ENCODE measurements at regions not wholly inside any gene's neighbourhood (a gene's known extent, or its start where the extent isn't known, plus 50 kb on each side); places are given as distances from the start of the nearest gene placed in this dataset.

DNA sequence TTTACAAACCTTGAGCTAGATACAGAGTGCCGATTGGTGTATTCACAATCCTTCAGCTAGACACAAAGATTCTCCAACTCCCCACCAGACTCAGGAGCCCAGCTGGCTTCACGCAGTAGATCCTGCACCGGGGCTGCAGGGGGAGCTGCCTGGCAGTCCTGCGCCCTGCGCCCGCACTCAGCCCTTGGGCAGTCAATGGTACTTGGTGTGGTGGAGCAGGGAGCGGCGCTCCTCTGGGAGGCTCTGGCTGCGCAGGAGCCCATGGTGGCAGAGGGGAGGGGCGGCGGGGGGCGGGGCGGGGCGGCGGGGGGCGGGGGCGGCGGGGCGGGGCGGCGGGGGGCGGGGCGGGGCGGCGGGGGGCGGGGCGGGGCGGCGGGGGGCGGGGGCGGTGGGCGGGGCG lies 923.4 kb downstream of the SOCS6 start:
- no peak for ATAC-seq

DNA sequence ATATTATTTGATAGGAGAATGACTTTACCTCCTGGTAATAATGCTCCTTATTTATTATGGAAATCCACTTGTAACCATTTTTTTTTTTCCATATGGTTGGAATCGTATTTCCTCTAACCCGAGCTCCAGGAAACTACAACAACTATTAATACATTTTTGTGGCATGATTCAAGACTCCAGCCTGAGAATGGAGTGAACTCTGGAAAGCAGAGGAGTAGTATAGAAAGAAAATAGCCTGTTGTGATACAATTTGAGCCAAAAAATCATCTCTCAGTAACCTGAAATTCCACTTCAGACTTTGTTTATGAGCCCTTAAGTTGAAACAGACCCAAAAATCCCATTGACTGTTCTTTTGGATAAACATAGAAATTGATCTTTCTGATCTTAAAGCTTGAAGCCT lies 921.1 kb downstream of the SOCS6 start:
- ATAC-seq = no peak

DNA sequence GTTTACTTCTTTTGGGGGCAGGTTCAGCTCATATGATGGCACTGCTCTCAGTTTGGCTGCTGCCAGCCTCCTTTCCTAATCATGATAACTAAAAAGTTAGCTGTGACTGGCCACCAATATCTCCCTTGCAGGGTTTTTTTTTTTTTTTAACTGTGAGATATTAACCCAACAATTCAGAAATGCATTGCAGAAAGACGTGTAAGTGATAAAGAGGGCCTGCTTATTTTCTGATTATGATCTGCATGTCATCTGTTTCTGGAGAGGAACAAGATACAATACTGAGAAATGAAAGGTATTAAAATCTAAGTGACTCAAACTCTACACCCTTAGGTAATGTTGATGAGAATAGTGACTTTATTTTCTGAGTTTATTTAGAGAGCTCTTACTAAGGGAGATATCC lies 905.6 kb downstream of the SOCS6 start:
- ATAC-seq = no peak

DNA sequence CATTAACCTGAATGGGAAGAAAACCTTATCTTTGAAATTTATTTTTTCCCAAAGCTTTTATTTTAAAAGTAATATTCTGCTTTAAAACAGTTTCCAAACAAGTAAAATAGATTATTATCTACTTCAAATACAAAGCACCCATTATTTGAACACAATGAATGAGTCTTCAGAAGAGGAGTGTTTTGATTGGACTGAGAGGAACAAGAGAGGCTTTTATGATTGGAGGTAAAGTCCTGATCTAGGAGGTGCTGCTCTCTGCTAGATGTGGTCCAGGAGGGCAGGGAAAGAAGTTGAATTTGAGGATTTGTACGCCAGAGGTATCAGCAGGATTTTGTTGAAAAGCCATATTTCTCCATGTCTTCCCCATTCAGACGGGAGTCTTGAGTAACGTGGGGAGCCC lies 900.7 kb downstream of the SOCS6 start:
- ATAC-seq = no peak

DNA sequence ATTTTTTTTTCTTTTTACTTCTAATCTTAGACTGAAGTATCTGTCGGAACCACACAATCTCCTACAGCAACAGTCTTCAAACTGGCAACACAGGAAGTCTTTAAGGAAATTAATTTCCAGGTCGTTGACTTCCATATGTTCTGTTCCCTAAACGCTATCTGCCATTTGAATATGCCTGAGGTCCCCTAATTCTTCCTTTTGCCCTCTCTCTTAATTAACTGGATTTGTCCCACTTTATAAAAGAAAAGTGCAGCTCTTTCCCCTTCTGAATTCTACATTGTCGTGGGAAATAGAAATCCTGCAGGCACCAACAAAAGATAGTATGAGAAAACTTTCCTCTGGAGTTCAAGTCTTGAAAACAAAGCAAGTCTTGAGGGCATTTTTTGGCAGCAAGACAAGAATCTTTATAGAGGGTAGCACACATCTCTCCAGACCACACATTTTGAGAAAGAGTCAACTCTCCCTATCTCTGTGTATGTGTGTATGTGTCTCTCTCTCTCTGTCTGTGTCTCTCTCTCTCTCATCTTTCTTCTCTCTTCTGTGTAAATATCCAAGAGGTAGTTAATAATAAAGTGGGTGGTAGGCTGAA lies 879.8 kb downstream of the SOCS6 start:
- ATAC-seq = no peak

DNA sequence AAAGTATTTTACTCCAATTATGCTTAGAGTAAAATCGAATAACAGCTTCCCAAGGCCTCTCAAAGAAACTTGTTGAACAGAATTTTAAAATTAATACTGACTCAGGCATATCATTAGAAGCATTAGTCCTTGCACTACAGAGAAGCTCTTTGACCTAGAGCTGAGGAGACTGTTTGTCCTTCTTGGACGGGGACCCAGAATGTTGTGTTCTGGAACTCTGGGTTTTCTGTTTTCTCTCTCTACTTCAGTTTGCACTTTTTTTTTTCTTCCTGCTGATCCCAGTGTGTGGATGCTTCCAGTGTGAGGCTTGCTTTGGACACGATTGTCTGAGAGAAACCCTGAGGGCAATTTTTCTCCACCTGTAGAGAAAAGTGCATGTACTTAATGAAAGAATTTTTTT lies 847.6 kb downstream of the SOCS6 start:
- ATAC-seq = no peak

DNA sequence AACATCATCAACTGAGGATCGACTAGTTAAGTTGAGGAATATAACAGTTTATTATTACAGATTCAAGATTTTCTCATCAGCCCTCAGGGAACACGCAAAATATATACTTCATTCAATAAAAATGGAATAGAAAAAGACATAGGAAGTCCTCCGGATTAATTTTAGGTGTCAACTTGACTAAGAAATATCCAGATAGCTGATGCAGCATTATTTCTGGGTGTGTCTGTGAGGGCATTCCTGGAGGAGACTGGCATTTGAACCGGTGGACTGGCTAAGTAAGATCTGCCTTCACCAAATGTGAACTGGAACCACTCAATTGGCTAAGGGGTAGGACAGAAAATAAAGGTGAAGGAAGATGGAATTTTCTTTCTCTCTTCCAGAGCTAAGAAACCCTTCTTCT lies 845.3 kb downstream of the SOCS6 start:
- ATAC-seq = no peak

DNA sequence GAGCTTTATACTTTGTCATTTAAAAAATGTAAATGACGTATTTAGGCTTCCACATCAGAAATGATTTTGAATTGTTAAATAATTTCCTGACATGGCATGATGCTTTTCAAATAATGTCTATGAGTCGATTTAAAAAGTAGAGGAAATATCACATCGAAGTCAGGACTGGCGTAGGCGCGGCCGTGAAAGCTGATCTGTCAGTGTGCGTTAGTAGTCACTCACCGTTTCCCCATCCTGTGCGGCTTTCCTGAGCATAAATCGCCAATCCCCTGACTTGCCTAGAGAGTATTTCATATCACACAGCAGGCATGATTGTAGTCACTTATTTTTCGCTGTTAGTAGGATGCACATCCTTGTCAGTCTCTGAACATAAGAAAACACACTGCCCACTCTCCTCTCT lies 843.1 kb downstream of the SOCS6 start:
- ATAC-seq = no peak

DNA sequence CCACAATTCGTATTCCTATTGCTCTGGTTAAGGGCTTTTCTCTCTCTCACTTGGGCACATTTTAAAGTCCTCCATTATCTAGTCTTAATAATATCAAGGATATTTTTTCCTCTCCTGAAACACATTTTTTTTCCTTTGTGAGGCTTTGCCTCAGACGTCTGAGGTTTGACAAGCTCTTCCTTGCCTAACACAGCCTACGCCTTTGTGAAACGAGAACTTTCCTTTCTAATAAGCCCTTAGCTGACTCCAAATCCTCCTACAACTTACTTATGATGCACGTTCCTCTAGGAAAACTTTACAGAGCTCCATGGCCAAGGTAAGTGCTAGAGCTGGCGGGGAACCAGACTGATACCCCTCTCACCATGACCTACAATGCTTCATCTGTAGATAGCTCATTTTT lies 841.5 kb downstream of the SOCS6 start:
- no peak for ATAC-seq

DNA sequence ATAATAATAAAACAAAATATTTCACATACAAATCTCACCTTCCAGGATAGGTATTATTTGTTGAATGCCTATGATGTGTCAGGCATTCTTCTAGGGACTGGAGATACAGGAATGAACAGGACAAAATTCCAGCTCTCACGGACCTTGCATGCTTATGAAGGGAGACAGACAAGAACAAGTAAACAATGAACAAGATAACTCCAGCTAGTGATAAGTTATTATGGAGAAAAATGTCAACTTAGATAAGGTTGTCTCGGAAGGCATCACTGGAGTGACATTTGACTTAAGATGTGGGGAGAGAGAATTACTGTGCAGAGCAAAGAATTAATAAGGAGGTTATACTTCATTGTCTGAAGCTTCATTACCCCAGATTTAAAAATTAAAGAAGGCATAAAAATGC lies 836.7 kb downstream of the SOCS6 start:
- ATAC-seq = no peak

DNA sequence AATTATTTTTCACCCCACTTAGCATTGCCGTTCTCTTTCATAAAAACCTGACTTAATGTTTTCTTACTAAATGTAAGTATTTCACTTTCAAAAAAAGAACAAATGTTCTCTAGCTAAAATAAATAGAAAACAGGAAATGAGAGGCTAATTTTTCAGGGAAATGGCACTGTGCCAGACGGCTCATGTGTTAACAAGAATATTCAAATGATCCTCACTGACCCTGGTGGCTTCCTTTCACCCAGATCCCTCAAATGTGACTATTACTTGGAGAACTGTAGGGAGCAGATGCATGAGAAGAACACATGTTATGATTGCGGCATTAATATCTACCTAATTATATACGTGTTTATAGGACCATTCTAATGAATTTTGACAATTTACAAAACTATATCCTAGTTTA lies 827.7 kb downstream of the SOCS6 start:
- no peak for ATAC-seq

DNA sequence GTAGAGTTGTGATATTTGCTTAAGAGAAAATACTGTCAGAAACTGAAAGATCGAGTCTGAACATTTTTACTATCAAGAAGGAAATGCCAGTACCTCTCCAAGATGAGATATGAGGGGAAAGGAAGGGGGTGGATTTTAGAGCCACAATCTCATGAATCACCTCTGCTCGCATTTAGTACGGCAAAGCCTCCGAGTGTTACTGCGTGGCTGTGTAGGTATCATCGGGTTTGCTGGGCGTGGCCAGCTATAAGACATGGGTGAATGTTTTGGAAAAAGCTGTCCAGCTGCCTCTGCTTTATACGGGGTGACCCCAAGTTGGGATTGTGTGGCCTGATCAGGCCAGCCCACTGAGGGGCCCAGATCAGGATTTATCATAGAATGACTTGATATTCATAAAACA lies 826.4 kb downstream of the SOCS6 start:
- no peak for ATAC-seq

DNA sequence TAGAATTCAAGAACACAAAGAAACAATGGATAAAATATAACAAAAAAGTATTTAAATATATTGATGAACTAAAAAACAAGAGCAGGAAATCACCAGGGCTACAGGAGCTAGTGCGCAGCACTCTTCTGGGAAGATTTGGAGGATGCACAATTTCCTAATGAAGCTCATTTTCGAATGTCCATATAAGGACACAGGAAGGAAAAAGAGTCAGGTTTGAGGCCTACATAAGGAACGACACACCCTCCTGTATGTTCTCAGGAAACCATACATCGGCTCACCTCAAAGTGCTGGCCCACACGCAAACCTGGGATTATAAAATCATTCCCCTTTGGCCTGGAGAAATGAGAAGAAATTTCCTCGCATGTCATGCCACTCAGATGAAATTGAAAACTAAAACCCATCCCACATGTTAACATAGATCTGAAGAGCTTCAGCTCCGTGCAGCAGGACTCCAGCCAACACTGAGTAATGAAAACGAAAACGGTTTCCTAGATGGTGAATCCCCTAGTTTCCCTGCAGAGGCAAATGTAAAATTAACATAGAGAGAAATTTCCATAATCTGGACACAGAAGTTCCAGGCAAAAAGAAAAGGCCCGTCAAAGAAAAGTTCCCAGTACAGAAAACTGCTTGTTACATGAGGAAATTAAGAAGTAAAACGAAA lies 825.8 kb downstream of the SOCS6 start:
- ATAC-seq = no peak

DNA sequence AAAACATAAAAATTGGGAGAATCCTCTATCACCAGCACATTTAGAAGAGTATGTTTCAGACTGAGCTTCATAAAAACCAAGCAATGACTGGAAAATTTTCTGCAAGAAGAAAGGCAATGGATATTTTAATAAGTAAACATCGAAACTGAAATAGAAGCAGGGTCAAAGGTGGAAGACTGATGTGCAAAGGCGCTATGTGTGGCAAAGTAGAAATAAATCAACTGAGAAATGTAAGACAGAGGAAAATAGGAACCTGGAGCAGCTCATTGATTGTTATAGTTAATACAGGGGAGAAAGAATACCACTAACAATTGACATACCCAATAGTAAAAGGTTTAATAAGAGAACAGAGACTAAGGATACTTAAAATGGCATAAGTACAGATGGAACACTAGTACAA lies 818.4 kb downstream of the SOCS6 start:
- ATAC-seq = no peak

DNA sequence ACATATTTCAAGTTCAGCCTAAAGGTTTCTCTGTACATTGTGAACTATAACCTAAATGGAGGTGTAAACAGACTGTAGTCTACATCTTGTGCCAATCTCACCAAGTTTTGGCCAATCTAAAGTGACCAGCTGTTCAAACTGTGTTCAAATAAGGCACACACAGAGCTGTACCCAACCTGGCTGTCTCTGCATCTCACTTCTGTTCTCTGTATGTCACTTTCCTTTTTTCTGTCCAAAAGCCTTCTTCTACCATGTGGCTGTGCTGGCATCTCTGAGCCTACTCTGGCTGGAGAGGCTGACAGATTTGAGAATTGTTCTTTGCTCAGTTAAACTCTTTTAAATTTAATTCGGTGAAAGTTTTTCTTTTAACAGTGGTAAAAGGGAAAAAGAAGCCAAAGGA lies 817.9 kb downstream of the SOCS6 start:
- no peak for ATAC-seq

DNA sequence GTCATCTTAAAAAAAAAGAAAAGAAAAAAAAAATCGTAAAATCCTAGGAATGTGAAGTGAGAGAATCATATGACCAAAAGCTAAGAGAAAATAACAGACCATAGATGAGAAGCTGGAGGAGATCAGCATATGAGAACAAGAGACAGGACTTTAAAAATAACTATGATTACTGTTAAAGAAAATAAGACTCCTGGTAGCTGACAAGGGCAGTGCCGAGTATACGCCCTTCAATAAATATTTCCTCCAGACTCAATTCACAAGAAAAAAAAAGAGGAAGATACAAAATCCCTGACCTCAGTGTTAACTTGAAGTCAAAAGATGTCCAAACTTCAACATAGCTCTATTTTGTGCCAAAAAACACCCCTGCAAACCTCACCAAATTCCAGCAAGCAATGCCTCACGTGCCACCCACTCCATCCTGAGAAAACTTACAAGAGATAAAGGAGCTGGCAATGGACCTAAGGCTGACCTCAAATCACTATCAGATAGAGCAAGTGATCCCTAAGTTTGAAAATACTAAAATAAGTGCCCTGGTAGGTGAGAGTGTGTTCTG lies 817.2 kb downstream of the SOCS6 start:
- no peak for ATAC-seq

DNA sequence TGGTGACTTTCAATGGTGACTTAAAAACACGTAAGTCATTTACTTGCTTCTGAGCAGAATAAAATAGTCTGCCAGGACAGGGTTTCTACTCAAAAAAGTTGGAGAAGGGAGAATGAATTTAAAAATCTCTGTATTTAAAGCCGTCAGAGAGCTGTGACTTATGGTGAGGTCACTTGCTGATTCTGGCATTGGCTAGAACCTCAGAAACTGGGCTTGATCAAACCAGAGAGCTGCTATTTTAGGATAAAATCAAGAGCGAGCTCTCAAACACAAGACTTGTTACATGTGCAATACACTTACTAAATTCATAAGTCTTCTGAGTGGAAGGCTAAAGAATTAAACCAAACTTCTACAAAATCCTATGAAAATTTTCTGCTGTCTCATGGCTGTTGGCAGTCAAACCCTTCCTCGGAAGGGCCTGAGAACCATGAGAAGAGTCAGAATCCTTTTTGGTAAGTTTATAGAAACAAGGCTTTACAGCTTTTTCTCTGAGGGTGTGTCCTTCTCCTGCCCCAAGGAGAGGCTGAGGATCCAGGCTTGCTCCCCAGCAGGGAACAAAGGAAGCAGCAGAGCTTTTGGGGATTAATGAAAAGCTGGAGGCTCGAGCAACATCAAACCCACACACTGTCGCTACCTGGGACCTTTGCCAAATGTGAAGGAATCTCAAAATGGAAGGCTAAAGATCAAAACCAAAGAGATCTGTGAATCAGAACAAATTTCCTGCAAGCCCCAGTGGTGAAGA lies 816.4 kb downstream of the SOCS6 start:
- ATAC-seq = no peak

DNA sequence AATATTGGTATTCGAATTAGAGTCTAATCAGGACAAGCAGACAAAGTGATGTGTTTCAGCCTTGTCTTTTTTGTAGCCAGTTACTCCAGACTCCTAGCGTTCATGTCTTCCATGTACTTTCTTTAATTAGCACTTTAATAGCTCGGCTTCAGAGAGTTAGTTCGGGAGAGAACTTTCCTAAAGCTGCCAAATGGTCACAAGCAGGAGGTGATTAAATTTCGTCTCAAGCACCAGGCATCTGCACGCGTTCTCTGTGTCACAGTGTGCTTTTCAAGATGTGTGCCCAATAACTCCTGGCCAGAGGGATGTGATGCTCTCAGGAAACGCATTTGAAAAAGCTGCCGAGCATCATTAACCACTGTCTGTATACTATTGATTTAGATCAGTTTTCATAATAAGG lies 790.8 kb downstream of the SOCS6 start:
- ATAC-seq = no peak

DNA sequence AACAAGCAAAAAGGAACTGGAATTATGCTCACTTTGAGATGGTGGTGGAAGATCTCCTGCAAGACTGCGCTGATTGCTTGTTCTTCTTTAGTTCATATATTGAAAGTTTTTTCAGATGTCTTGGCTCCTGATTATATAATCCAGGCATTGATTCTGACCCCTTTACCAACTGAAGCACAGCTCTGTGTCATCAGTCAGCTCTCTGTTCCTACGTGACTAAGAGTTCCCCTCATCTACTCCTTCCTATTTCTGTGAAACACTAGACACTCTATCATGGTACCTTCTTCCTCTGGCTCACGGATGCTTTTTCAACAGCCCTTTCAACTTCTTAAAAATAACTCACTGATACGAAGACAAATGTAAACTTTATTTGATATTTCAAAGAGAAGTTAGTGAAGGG lies 788.6 kb downstream of the SOCS6 start:
- ATAC-seq = no peak

DNA sequence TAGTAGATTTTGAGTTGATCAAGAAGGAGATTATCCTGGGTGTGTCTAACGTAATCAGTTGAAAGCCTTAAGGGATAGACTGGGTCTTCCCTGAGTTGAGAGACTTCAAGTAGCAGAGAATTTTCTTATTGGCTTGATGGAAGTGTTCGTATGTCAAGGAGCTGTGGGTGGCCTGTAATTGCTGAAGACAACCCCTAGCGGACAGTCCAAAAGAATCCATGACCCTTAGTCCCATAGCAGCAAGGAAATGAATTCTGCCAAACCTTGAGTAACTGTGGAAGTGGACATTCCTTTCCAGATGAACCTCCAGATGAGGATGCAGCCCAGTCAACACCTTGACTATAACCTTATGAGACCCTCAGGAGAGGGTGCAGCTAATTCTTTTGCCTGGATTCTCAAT lies 786.3 kb downstream of the SOCS6 start:
- no peak for ATAC-seq

DNA sequence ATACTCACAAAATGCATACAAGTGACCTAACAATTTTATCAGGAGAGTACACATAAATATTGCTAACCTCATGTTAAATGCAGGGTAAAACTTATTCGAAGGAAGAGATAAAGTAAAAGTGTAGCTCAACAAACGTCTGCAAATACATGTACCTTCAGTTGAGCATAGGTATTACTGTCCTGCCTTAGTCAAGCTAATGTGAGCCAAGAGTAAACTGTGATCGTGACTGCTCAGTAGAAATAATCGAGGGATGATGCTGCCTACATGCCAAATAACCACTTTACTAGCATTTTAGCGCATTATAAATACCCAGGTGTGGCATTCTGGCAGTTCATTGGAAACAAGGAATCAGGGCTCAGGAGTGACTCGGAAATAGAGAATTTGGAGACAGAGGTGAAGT lies 779.5 kb downstream of the SOCS6 start:
- no peak for ATAC-seq

DNA sequence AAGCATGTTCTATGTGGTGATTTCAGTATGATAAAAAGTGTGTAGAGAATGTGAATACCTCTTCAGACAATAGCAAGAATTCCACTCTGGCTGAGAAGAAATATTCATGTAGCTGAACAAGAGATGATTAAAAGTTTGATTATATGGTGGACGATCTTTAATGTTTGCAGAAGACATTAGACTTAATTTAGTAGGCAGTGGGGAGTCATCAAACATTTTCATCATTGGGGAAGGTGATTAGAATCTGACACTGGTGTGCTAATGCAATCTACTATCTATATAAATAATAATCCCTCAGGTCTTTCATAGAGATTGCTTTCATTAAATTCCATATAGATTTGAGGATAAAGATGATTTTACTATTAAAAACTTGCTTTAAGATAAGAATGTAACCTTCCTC lies 761.0 kb downstream of the SOCS6 start:
- ATAC-seq = no peak

DNA sequence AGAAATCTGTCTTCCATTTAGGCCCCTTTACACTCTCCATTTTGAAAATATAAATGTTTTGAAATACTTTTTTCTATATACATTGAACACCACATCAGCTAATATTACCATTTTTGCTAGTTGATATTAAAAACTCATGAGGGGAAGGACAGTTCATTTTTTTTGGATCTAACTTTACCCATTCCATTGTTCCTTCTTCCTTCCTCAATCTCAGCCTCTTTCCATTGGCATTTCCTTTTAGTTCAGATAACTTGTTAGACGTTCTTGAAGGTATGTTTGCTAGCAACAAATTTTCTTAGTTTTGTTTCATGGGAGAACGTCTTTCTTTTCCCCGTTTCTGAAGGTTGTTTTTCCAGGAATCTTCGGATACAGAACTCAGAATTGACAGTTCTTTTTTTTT lies 759.0 kb downstream of the SOCS6 start:
- no peak for ATAC-seq
